ENCODE measurements at regions not wholly inside any gene's neighbourhood (a gene's known extent, or its start where the extent isn't known, plus 50 kb on each side); places are given as distances from the start of the nearest gene placed in this dataset.

DNA sequence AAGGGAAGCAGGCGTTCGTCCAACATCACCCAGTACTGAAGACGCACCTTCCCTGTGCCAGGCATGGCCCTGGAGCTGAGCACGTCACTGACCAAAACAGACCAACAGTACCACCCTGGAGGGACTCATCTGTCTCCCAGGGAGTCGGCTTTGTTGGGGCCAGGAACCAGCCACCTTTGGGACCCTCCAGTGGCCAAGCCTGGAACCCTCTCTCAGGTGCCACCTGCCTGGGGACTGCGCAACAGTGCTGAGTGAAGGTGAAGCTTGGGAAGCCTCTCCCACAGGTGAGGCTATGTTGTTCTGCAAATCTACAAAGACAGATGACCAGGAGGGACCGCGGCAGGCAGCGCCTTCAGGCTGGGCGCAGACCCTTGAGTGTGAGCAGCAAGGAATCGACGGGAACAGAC, 91.4 kb upstream of the OTOS start:
- WGBS, 2 donors (ENCODE audit: low coverage in 1 of 2), result 84% methylated on average over 9 of the region's 12 CpGs; no CpG with 5 or more reads in 1 of the 2 donors
- peak; percentile 4 for DNase-seq

GRCh38 chr2:240232264-240232915, 91.9 kb upstream of the OTOS start:
- in situ Hi-C loops (cut with MboI; ENCODE audit: low pct_ligation_motif_present in 1 of 4, low pct_unique_long_range_greater_than_20kb in 1 of 4, low sequenced_read_pairs in 3 of 4) (loop anchor here in 3 of 4 donors (10.0 to 25.0 kb wide), 2 partner anchors 202 to 205 kb away; partner anchors contain the start of gene GPC1 (in 3 of the 3)), intact Hi-C loops (cut with DNase I; ENCODE audit: low total_unique reads) (loop anchor here (2.0 kb wide), 1 partner anchor 204 kb away; no protein-coding TSS in a partner anchor)
- peak overlapping the region in 1 of 4 donors; percentile 71 for H3K27ac ChIP-seq
- H3K36me3 ChIP-seq, result no peaks in the 10 kb centered on the region
- no peak overlapping the region for H3K4me3 ChIP-seq
- 80% methylated on average over 12 of the region's 22 CpGs; no CpG with 5 or more reads in 1 of the 2 donors for WGBS, 2 donors (ENCODE audit: low coverage in 1 of 2)
- H3K27me3 ChIP-seq, result no peaks in the 10 kb centered on the region
- H3K4me1 ChIP-seq, result peaks cover 0 to 16% (median 7%) of the 10 kb centered on the region in 4 donors
- peak; percentile 7 for DNase-seq
- TF ChIP-seq EP300 (IDR thresholded peaks at IDR 0.05; ENCODE audit: low read depth) (no peak), POLR2A (IDR thresholded peaks at IDR 0.05) (no peak), CTCF (IDR thresholded peaks at IDR 0.05) (no peak), POLR2AphosphoS5 (IDR thresholded peaks at IDR 0.05) (no peak)
- H3K9me3 ChIP-seq, result no peaks in the 10 kb centered on the region

More for the DNA sequence above, 91.4 kb upstream of the OTOS start:
- H3K9me3 ChIP-seq, result no peaks in the 10 kb centered on the region
- no peak overlapping the region for H3K27ac ChIP-seq
- peaks cover 0 to 11% (median 7%) of the 10 kb centered on the region in 4 donors for H3K4me1 ChIP-seq
- intact Hi-C loops (cut with DNase I; ENCODE audit: low total_unique reads), result loop anchor here (2.0 kb wide), 1 partner anchor 205 kb away; no protein-coding TSS in a partner anchor
- in situ Hi-C loops (cut with MboI; ENCODE audit: low pct_ligation_motif_present in 1 of 4, low pct_unique_long_range_greater_than_20kb in 1 of 4, low sequenced_read_pairs in 3 of 4), result loop anchor here in 3 of 4 donors (10.0 to 25.0 kb wide), 2 partner anchors 203 to 205 kb away; partner anchors contain the start of gene GPC1 (in 3 of the 3)
- no peaks in the 10 kb centered on the region for H3K36me3 ChIP-seq
- H3K27me3 ChIP-seq, result no peaks in the 10 kb centered on the region
- TF ChIP-seq CTCF (IDR thresholded peaks at IDR 0.05), result no peak
- no peak for TF ChIP-seq POLR2AphosphoS5 (IDR thresholded peaks at IDR 0.05)
- TF ChIP-seq EP300 (IDR thresholded peaks at IDR 0.05; ENCODE audit: low read depth), result no peak
- TF ChIP-seq POLR2A (IDR thresholded peaks at IDR 0.05), result no peak
- H3K4me3 ChIP-seq, result no peak overlapping the region

DNA sequence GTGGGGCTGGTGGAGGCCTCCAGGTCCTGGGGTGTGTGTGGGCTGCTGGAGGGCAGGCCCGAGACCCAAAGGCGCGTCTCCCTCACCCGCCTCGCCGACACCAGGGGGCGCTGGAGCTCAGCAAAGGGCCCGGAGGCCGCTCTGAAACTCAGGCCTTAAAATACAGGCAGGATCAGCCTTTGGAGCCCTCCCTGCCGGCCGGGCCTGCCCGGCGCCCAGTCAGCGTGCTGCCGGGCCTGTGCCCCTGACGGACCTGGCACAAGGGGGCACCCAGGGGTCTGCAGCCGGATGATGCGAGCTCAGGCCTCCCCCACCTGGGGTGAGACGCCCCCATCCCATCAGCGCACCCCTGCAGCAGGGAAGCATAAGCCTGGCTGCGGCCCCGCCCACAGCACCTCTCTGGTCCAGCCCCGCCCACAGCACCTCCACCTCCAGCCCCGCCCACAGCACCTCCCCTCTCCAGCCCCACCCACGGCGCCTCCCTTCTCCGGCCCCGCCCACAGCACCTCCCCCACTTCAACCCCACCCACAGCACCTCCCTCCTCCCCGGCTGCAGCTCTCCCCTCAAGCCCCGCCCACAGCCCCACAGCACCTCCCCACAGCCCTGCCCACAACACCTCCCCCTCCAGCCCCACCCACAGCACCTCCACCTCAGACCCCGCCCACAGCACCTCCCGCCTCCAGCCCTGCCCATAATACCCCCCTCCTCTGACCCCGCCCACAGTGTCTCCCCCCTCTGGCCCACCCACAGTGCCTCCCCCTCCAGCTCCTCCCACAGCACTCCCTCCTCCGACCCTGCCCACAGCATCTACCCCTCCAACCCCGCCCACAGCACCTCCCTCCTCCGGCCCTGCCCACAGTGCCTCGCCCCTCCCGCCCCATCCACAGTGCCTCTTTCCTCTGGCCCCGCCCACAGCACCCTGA, 92.8 kb upstream of the OTOS start:
- no peaks in the 10 kb centered on the region for H3K9me3 ChIP-seq
- H3K36me3 ChIP-seq, result no peaks in the 10 kb centered on the region
- intact Hi-C loops (cut with DNase I; ENCODE audit: low total_unique reads) (loop anchor here (2.0 kb wide), 1 partner anchor 204 kb away; no protein-coding TSS in a partner anchor), in situ Hi-C loops (cut with MboI; ENCODE audit: low pct_ligation_motif_present in 1 of 4, low pct_unique_long_range_greater_than_20kb in 1 of 4, low sequenced_read_pairs in 3 of 4) (loop anchor here in 3 of 4 donors (10.0 to 25.0 kb wide), 2 partner anchors 202 to 204 kb away; partner anchors contain the start of gene GPC1 (in 3 of the 3))
- DNase-seq, result peak; percentile 82
- peak overlapping the region in 2 of 4 donors; percentile 15 to 29 for H3K4me3 ChIP-seq
- H3K4me1 ChIP-seq, result peaks cover 0 to 16% (median 7%) of the 10 kb centered on the region in 4 donors
- 10% methylated on average over 11 of the region's 39 CpGs; no CpG with 5 or more reads in 1 of the 2 donors for WGBS, 2 donors (ENCODE audit: low coverage in 1 of 2)
- H3K27me3 ChIP-seq, result no peaks in the 10 kb centered on the region
- TF ChIP-seq POLR2AphosphoS5 (IDR thresholded peaks at IDR 0.05) (no peak), CTCF (IDR thresholded peaks at IDR 0.05) (peak; percentile 76 to 87 (median 78)), EP300 (IDR thresholded peaks at IDR 0.05; ENCODE audit: low read depth) (no peak)
- peak overlapping the region in 3 of 4 donors; percentile 7 to 71 (median 33) for H3K27ac ChIP-seq
